ENCODE measurements at regions not wholly inside any gene's neighbourhood (a gene's known extent, or its start where the extent isn't known, plus 50 kb on each side); places are given as distances from the start of the nearest gene placed in this dataset.

- in situ Hi-C loops (cut with MboI; ENCODE audit: low pct_unique_long_range_greater_than_20kb, low sequenced_read_pairs, unreplicated experiment) = no loop called here
- no peak for TF ChIP-seq CTCF (IDR thresholded peaks at IDR 0.05; ENCODE audit: extremely low read depth, insufficient read depth, missing control alignments)
- DNase-seq (ENCODE audit: low spot score) = no peak
Measured at GRCh38 chr5:2519153-2519552, 232.3 kb downstream of the IRX2 start.

- no peak for DNase-seq (ENCODE audit: low spot score)
- no peak for TF ChIP-seq CTCF (IDR thresholded peaks at IDR 0.05; ENCODE audit: extremely low read depth, insufficient read depth, missing control alignments)
- in situ Hi-C loops (cut with MboI; ENCODE audit: low pct_unique_long_range_greater_than_20kb, low sequenced_read_pairs, unreplicated experiment) = no loop called here
Measured at GRCh38 chr5:2517451-2517850, 234.0 kb downstream of the IRX2 start.

DNA sequence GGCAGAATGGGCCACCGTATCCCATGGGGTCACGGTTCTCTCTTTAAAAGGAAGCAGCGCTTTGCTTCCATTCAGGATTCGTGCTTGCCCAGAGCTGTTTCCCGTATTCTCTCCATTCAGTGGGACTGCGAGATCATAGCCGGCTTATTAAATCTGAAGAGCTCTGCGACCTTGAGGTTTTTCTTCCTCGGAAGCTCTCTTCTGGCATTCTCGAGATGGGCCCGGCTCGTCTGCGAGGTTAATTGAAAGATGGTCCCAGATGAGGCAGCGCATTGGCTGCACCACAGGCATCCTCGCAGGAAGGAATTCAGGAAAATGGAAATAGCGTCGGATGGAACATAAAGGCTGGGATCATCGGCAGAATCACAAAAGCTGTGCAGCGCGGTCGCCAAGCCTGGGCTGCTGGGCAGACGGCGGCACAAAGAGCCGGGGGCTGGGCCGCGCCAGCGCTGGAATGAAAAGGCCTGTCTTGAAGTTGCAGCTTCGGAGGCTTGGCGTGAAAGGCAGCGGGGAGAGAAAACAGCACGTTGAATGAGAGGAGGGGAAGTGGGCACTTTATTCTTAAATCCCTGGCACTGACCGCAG is 236.2 kb downstream of the IRX2 start:
- DNase-seq (ENCODE audit: low spot score) = no peak
- no peak for TF ChIP-seq CTCF (IDR thresholded peaks at IDR 0.05; ENCODE audit: extremely low read depth, insufficient read depth, missing control alignments)
- in situ Hi-C loops (cut with MboI; ENCODE audit: low pct_unique_long_range_greater_than_20kb, low sequenced_read_pairs, unreplicated experiment) = no loop called here

DNA sequence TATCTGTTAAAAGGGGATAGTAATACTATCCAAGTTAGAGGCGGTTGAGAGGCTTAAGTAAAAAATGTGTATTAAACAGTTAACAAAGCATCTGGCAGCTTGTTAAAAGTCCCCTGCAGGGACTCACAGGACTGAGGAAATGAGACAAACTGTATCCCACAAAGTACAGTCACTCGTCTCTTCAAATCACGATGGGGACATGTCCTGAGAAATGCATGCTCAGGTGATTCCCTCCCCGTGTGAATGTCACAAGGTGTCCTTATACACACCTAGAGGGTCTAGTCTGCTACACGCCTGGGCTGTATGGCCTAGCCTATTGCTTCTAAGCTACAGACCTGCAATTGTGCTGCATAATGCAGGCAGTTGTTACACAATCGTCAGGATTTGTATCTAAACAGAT is 237.0 kb downstream of the IRX2 start:
- in situ Hi-C loops (cut with MboI; ENCODE audit: low pct_unique_long_range_greater_than_20kb, low sequenced_read_pairs, unreplicated experiment) = no loop called here
- no peak for DNase-seq (ENCODE audit: low spot score)
- no peak for TF ChIP-seq CTCF (IDR thresholded peaks at IDR 0.05; ENCODE audit: extremely low read depth, insufficient read depth, missing control alignments)

DNA sequence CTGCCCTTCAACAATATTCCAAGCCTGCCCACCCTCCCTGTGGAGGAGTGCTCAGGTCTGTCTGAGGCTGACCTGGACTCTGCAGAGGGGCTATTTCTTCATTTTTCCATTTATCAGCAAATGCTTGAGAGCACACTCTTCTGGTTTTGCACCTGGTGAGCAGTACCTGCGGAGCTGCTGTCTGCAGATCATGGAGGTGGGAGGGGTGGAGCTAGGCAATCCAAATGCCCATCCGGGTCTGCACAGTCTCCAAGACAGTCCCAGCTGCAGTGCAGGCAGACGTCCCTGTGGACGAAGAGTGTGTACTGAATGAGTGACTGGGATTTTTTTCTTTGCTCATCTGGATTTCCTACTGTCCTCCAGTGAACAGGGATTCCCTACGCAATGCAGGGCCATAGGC is 239.8 kb downstream of the IRX2 start:
- DNase-seq (ENCODE audit: low spot score) = no peak
- in situ Hi-C loops (cut with MboI; ENCODE audit: low pct_unique_long_range_greater_than_20kb, low sequenced_read_pairs, unreplicated experiment) = no loop called here
- TF ChIP-seq CTCF (IDR thresholded peaks at IDR 0.05; ENCODE audit: extremely low read depth, insufficient read depth, missing control alignments) = no peak

DNA sequence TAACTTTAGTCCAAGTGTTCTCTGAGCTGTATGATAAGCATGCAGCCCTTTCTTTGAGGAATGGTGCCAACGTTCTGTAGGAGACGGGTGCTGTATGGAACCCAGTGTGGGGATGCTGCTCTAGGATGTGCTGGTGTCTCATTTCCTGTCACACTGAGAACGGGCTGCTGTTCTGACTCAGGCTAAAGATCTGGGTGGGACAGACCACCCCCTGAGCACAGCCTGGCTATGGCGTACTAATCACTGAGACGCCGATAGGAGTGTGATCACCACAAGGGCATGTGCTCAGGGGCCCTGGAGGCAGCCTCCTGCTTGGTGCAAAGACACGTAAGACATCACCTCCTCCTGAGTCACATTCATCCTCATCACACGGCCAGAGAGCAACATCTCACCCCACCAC is 240.4 kb downstream of the IRX2 start:
- in situ Hi-C loops (cut with MboI; ENCODE audit: low pct_unique_long_range_greater_than_20kb, low sequenced_read_pairs, unreplicated experiment) = no loop called here
- TF ChIP-seq CTCF (IDR thresholded peaks at IDR 0.05; ENCODE audit: extremely low read depth, insufficient read depth, missing control alignments) = no peak
- no peak for DNase-seq (ENCODE audit: low spot score)

- no peak for DNase-seq (ENCODE audit: low spot score)
- in situ Hi-C loops (cut with MboI; ENCODE audit: low pct_unique_long_range_greater_than_20kb, low sequenced_read_pairs, unreplicated experiment) = no loop called here
- no peak for TF ChIP-seq CTCF (IDR thresholded peaks at IDR 0.05; ENCODE audit: extremely low read depth, insufficient read depth, missing control alignments)
Measured at GRCh38 chr5:2509527-2509926, 241.9 kb downstream of the IRX2 start.

Measured in GM13977 (cell line).